WTC11 (cell line): ENCODE measurements at regions not wholly inside any gene's neighbourhood (a gene's known extent, or its start where the extent isn't known, plus 50 kb on each side); places are given as distances from the start of the nearest gene placed in this dataset.

Source experiments
- ATAC-seq: fragments of 200-7000 bp; cut with Tn5 transposase; 2 replicates; pipeline ENCODE4 v1.10.0; 2021; ENCODE audit warnings: mild to moderate bottlenecking, moderate library complexity
- CTCF ChIA-PET: fragments of 300-600 bp; sonication (Branson Sonifier 250); formaldehyde crosslinking; loops from one replicate; lab custom pipeline; 2021; ENCODE audit warnings: antibody characterized with exemption; lab: Charles Lee
- POLR2A ChIA-PET: fragments of 350-600 bp; sonication (Branson Sonifier 250); formaldehyde crosslinking; loops from one replicate; lab custom pipeline; 2021; ENCODE audit warnings: antibody characterized with exemption; lab: Charles Lee
- DNase-seq: peaks from one replicate; pipeline ENCODE4 v3.0.0; 2021; ENCODE audit warnings: low spot score
- H3K27ac Mint-ChIP-seq: 2 replicates; pipeline ENCODE4 v1.8.0; 2021; ENCODE audit warnings: mixed read lengths
- H3K27me3 Mint-ChIP-seq: 2 replicates; pipeline ENCODE4 v1.8.0; 2021; ENCODE audit warnings: low read depth, mild to moderate bottlenecking, moderate library complexity, mixed read lengths
- H3K36me3 Mint-ChIP-seq: 2 replicates; pipeline ENCODE4 v1.8.0; 2021; ENCODE audit warnings: mixed read lengths
- H3K4me1 Mint-ChIP-seq: 2 replicates; pipeline ENCODE4 v1.8.0; 2022; ENCODE audit warnings: mixed read lengths
- H3K4me3 Mint-ChIP-seq: 2 replicates; pipeline ENCODE4 v1.8.0; 2021; ENCODE audit warnings: mild to moderate bottlenecking, moderate library complexity, mixed read lengths
- H3K9me3 Mint-ChIP-seq: 2 replicates; pipeline ENCODE4 v1.8.0; 2021; ENCODE audit warnings: mixed read lengths
- CREM ChIP-seq: sonication (generic); formaldehyde crosslinking; IDR thresholded peaks from 2 replicates; pipeline ENCODE4 v1.8.1; 2022; ENCODE audit warnings: mild to moderate bottlenecking, missing genetic modification reagents, moderate library complexity
- ELF4 ChIP-seq: sonication (generic); formaldehyde crosslinking; IDR thresholded peaks from 2 replicates; pipeline ENCODE4 v1.8.1; 2022; ENCODE audit warnings: low read depth, mild to moderate bottlenecking, moderate library complexity, missing genetic modification reagents
- GABPB1 ChIP-seq: sonication (generic); formaldehyde crosslinking; IDR thresholded peaks from 2 replicates; pipeline ENCODE4 v1.8.1; 2023; ENCODE audit warnings: mild to moderate bottlenecking, missing genetic modification reagents
- GTF2I ChIP-seq: fragments of 250-450 bp; sonication (Bioruptor Pico); conservative IDR thresholded peaks from 2 replicates; pipeline ENCODE4 v1.4.0; 2021; ENCODE audit warnings: mild to moderate bottlenecking
- JAZF1 ChIP-seq: fragments of 250-450 bp; sonication (Bioruptor Pico); IDR thresholded peaks from 2 replicates; pipeline ENCODE4 v1.9.0; 2021; ENCODE audit warnings: moderate library complexity, mild to moderate bottlenecking, inconsistent platforms
- NFATC4 ChIP-seq: fragments of 250-450 bp; sonication (Bioruptor Pico); IDR thresholded peaks from 2 replicates; pipeline ENCODE4 v1.9.0; 2021; ENCODE audit warnings: mild to moderate bottlenecking
- NFE2L1 ChIP-seq: sonication (generic); formaldehyde crosslinking; IDR thresholded peaks from 2 replicates; pipeline ENCODE4 v1.8.1; 2023; ENCODE audit warnings: missing genetic modification reagents
- NFYB ChIP-seq: sonication (generic); formaldehyde crosslinking; conservative IDR thresholded peaks from 2 replicates; pipeline ENCODE4 v1.8.0; 2022; ENCODE audit warnings: low read depth, missing genetic modification reagents
- PRRX2 ChIP-seq: fragments of 250-450 bp; sonication (Bioruptor Pico); IDR thresholded peaks from 2 replicates; pipeline ENCODE4 v1.8.0; 2021; ENCODE audit warnings: mild to moderate bottlenecking
- RELA ChIP-seq: sonication (generic); formaldehyde crosslinking; IDR thresholded peaks from 2 replicates; pipeline ENCODE4 v1.8.1; 2022; ENCODE audit warnings: missing genetic modification reagents, mild to moderate bottlenecking, borderline replicate concordance
- SMAD3 ChIP-seq: sonication (generic); formaldehyde crosslinking; IDR thresholded peaks from 2 replicates; pipeline ENCODE4 v1.8.0; 2022; ENCODE audit warnings: missing genetic modification reagents, mild to moderate bottlenecking, borderline replicate concordance
- SMAD4 ChIP-seq: sonication (generic); formaldehyde crosslinking; IDR thresholded peaks from 2 replicates; pipeline ENCODE4 v1.8.0; 2022; ENCODE audit warnings: mild to moderate bottlenecking, missing genetic modification reagents
- TEAD1 ChIP-seq: sonication (generic); formaldehyde crosslinking; IDR thresholded peaks from 2 replicates; pipeline ENCODE4 v1.8.0; 2022; ENCODE audit warnings: mild to moderate bottlenecking, missing genetic modification reagents
- TF ChIP-seq, protein P1 (sequence below): sonication (generic); formaldehyde crosslinking; IDR thresholded peaks from 2 replicates; pipeline ENCODE4 v1.8.0; 2023; ENCODE audit warnings: mild to moderate bottlenecking, missing genetic modification reagents
- TF ChIP-seq, protein P2 (sequence below): sonication (generic); formaldehyde crosslinking; conservative IDR thresholded peaks from 2 replicates; pipeline ENCODE4 v1.8.1; 2023; ENCODE audit warnings: mild to moderate bottlenecking, low read depth, missing genetic modification reagents, moderate library complexity
- TF ChIP-seq, protein P3 (sequence below): sonication (generic); formaldehyde crosslinking; IDR thresholded peaks from 2 replicates; pipeline ENCODE4 v1.8.0; 2022; ENCODE audit warnings: missing genetic modification reagents
- TF ChIP-seq, protein P4 (sequence below): sonication (generic); formaldehyde crosslinking; conservative IDR thresholded peaks from 2 replicates; pipeline ENCODE4 v1.8.1; 2022; ENCODE audit warnings: mild to moderate bottlenecking, missing genetic modification reagents
- TF ChIP-seq, protein P5 (sequence below): sonication (generic); formaldehyde crosslinking; IDR thresholded peaks from 2 replicates; pipeline ENCODE4 v1.8.0; 2023; ENCODE audit warnings: missing genetic modification reagents
- TF ChIP-seq, protein P6 (sequence below): fragments of 200-600 bp; IDR thresholded peaks from 2 replicates; pipeline ENCODE4 v1.8.0; 2022; ENCODE audit warnings: antibody characterized with exemption

DNA sequence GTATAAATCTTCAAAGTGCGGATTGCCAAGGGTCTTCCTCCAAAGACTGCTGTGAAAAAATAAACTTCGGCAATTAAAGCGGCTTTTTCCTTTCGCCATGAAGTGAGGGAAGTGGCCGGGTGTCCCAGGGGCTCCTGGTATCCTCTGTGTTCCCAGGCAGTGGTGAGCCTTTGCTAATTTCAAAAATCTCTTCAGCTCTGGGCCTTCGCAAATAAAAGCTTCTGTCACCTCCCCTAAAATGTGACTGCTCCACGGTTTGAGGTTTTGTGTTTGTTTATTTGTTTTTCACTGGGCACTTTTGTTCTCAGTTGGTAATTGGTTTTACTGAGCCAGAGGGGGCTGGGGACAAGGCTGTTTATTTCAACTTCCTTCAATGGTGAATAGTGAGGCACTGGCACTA lies 270.1 kb upstream of the POU3F3 start:
- Mint-ChIP-seq H3K4me1 (peaks cover 36% of the 10 kb centered on the region), H3K36me3 (no peaks in the 10 kb centered on the region), H3K27ac (no peak overlapping the region), H3K27me3 (no peaks in the 10 kb centered on the region), H3K9me3 (peaks cover 5% of the 10 kb centered on the region; the same call in 1 of the 2 replicates), H3K4me3 (no peak overlapping the region)
- TF ChIP-seq GTF2I = no peak
- TF ChIP-seq, protein P1, sequence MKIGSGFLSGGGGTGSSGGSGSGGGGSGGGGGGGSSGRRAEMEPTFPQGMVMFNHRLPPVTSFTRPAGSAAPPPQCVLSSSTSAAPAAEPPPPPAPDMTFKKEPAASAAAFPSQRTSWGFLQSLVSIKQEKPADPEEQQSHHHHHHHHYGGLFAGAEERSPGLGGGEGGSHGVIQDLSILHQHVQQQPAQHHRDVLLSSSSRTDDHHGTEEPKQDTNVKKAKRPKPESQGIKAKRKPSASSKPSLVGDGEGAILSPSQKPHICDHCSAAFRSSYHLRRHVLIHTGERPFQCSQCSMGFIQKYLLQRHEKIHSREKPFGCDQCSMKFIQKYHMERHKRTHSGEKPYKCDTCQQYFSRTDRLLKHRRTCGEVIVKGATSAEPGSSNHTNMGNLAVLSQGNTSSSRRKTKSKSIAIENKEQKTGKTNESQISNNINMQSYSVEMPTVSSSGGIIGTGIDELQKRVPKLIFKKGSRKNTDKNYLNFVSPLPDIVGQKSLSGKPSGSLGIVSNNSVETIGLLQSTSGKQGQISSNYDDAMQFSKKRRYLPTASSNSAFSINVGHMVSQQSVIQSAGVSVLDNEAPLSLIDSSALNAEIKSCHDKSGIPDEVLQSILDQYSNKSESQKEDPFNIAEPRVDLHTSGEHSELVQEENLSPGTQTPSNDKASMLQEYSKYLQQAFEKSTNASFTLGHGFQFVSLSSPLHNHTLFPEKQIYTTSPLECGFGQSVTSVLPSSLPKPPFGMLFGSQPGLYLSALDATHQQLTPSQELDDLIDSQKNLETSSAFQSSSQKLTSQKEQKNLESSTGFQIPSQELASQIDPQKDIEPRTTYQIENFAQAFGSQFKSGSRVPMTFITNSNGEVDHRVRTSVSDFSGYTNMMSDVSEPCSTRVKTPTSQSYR (CRISPR knock-in tag) = no peak
- TF ChIP-seq, protein P2, sequence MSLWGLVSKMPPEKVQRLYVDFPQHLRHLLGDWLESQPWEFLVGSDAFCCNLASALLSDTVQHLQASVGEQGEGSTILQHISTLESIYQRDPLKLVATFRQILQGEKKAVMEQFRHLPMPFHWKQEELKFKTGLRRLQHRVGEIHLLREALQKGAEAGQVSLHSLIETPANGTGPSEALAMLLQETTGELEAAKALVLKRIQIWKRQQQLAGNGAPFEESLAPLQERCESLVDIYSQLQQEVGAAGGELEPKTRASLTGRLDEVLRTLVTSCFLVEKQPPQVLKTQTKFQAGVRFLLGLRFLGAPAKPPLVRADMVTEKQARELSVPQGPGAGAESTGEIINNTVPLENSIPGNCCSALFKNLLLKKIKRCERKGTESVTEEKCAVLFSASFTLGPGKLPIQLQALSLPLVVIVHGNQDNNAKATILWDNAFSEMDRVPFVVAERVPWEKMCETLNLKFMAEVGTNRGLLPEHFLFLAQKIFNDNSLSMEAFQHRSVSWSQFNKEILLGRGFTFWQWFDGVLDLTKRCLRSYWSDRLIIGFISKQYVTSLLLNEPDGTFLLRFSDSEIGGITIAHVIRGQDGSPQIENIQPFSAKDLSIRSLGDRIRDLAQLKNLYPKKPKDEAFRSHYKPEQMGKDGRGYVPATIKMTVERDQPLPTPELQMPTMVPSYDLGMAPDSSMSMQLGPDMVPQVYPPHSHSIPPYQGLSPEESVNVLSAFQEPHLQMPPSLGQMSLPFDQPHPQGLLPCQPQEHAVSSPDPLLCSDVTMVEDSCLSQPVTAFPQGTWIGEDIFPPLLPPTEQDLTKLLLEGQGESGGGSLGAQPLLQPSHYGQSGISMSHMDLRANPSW (CRISPR knock-in tag) = no peak
- TF ChIP-seq NFE2L1 (CRISPR knock-in tag) = no peak
- TF ChIP-seq SMAD3 (CRISPR knock-in tag) = no peak
- ATAC-seq (peak; percentile 32; the same call in 1 of the 2 replicates), DNase-seq (no peak)
- POLR2A ChIA-PET = no interaction called here
- CTCF ChIA-PET = interaction anchor here (0.6 kb wide), 1 partner anchor 18 kb away, joined by 3 read pairs; no protein-coding TSS in a partner anchor

DNA sequence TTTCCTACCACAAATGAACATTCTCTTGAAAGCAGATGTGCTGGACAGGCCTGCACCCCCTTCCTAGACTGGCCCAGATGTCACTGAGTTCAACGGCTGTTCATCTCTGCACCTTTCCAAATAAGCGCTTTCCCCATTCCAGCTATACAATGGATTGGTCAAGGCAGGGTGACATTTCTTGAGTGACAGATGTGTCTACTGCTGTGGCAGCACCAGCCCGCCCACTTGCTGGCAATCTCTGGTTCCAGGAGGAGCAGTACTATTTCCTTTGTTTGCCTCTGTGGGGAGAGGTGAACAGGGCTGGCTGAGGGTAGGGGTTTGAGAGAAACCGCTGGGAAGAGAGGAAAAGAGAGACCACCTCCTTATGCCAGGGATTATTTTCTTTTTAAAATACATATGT lies 269.5 kb upstream of the POU3F3 start:
- ATAC-seq = peak; percentile 86
- H3K27ac Mint-ChIP-seq = no peak overlapping the region

DNA sequence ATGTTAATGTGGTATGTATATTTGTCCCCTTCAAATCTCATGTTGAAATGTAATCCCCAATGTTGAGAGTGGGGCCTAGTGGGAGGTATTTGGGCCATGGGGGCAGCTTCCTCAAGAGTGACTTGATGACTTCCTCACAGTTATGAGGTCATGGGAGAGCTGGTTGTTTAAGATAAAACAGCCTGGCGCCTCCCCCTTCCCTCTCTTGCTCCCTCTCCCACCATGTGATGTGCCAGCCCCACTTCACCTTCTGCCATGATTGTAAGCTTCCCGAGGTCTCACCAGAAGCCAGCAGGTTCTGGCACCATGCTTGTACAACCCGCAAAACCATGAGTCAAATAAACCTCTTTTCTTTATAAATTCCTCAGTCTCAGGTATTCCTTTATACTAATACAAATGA lies 258.3 kb upstream of the POU3F3 start:
- Mint-ChIP-seq H3K4me1 (no peaks in the 10 kb centered on the region; the same call in 1 of the 2 replicates), H3K27me3 (no peaks in the 10 kb centered on the region; the same call in 1 of the 2 replicates), H3K4me3 (no peak overlapping the region), H3K9me3 (peaks cover 76% of the 10 kb centered on the region), H3K27ac (no peak overlapping the region), H3K36me3 (peaks cover 36% of the 10 kb centered on the region)
- ATAC-seq (no peak), DNase-seq (no peak)
- TF ChIP-seq, protein P3, sequence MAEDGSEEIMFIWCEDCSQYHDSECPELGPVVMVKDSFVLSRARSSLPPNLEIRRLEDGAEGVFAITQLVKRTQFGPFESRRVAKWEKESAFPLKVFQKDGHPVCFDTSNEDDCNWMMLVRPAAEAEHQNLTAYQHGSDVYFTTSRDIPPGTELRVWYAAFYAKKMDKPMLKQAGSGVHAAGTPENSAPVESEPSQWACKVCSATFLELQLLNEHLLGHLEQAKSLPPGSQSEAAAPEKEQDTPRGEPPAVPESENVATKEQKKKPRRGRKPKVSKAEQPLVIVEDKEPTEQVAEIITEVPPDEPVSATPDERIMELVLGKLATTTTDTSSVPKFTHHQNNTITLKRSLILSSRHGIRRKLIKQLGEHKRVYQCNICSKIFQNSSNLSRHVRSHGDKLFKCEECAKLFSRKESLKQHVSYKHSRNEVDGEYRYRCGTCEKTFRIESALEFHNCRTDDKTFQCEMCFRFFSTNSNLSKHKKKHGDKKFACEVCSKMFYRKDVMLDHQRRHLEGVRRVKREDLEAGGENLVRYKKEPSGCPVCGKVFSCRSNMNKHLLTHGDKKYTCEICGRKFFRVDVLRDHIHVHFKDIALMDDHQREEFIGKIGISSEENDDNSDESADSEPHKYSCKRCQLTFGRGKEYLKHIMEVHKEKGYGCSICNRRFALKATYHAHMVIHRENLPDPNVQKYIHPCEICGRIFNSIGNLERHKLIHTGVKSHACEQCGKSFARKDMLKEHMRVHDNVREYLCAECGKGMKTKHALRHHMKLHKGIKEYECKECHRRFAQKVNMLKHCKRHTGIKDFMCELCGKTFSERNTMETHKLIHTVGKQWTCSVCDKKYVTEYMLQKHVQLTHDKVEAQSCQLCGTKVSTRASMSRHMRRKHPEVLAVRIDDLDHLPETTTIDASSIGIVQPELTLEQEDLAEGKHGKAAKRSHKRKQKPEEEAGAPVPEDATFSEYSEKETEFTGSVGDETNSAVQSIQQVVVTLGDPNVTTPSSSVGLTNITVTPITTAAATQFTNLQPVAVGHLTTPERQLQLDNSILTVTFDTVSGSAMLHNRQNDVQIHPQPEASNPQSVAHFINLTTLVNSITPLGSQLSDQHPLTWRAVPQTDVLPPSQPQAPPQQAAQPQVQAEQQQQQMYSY (CRISPR knock-in tag) = no peak
- TF ChIP-seq NFATC4 (CRISPR knock-in tag) (no peak), TEAD1 (CRISPR knock-in tag) (no peak), CREM (no peak), GTF2I (no peak)
- TF ChIP-seq, protein P4, sequence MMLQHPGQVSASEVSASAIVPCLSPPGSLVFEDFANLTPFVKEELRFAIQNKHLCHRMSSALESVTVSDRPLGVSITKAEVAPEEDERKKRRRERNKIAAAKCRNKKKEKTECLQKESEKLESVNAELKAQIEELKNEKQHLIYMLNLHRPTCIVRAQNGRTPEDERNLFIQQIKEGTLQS (CRISPR knock-in tag) = no peak
- POLR2A ChIA-PET = no interaction called here
- CTCF ChIA-PET = no interaction called here

More for the DNA sequence above, 269.5 kb upstream of the POU3F3 start:
- H3K9me3 Mint-ChIP-seq = peaks cover 5% of the 10 kb centered on the region; the same call in 1 of the 2 replicates
- TF ChIP-seq, protein P5, sequence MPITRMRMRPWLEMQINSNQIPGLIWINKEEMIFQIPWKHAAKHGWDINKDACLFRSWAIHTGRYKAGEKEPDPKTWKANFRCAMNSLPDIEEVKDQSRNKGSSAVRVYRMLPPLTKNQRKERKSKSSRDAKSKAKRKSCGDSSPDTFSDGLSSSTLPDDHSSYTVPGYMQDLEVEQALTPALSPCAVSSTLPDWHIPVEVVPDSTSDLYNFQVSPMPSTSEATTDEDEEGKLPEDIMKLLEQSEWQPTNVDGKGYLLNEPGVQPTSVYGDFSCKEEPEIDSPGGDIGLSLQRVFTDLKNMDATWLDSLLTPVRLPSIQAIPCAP (CRISPR knock-in tag) = no peak
- TF ChIP-seq GABPB1 (CRISPR knock-in tag) (no peak), PRRX2 (CRISPR knock-in tag) (no peak), NFYB (CRISPR knock-in tag) (no peak), RELA (CRISPR knock-in tag) (no peak), ELF4 (CRISPR knock-in tag) (no peak), JAZF1 (CRISPR knock-in tag) (no peak), SMAD4 (no peak)
- TF ChIP-seq, protein P6, sequence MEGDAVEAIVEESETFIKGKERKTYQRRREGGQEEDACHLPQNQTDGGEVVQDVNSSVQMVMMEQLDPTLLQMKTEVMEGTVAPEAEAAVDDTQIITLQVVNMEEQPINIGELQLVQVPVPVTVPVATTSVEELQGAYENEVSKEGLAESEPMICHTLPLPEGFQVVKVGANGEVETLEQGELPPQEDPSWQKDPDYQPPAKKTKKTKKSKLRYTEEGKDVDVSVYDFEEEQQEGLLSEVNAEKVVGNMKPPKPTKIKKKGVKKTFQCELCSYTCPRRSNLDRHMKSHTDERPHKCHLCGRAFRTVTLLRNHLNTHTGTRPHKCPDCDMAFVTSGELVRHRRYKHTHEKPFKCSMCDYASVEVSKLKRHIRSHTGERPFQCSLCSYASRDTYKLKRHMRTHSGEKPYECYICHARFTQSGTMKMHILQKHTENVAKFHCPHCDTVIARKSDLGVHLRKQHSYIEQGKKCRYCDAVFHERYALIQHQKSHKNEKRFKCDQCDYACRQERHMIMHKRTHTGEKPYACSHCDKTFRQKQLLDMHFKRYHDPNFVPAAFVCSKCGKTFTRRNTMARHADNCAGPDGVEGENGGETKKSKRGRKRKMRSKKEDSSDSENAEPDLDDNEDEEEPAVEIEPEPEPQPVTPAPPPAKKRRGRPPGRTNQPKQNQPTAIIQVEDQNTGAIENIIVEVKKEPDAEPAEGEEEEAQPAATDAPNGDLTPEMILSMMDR = no peak
- no peaks in the 10 kb centered on the region for H3K36me3 Mint-ChIP-seq
- H3K27me3 Mint-ChIP-seq = no peaks in the 10 kb centered on the region
- peaks cover 36% of the 10 kb centered on the region for H3K4me1 Mint-ChIP-seq
- DNase-seq = peak; percentile 21
- CTCF ChIA-PET = interaction anchor here (0.6 kb wide), 1 partner anchor 18 kb away, joined by 3 read pairs; no protein-coding TSS in a partner anchor
- H3K4me3 Mint-ChIP-seq = no peak overlapping the region
- POLR2A ChIA-PET = no interaction called here
